HuH-7.5 (cell line): ENCODE measurements at regions not wholly inside any gene's neighbourhood (a gene's known extent, or its start where the extent isn't known, plus 50 kb on each side); places are given as distances from the start of the nearest gene placed in this dataset.
"Not testable (repeated sequence)": the region's sequence is repeated elsewhere in the genome, so short reads cannot be mapped to it uniquely, and the experiment has no call there.

Experiments
- DNase-seq: peaks from one replicate; pipeline ENCODE4 v3.0.0; 2011; ENCODE audit warnings: low spot score

DNA sequence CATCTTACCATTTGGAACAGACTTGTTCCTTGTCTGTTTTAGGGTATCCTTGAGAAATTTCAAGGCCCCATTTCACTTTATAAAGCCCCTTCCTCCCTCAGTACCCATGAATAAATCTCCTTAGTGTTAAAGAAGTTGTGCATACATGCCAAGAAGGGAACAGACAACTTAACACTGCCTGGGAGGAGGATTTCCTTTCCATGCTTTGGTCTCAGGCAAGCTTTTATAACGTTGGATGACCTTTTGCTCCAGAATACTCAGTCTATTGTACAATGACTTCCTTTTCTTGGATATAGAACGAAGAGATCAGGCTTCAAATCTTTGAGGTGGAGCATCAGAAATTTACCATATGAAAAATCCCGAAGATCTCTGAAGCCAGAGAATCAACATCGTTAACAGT lies 551.4 kb downstream of the PRKD1 start:
- no peak for DNase-seq

DNA sequence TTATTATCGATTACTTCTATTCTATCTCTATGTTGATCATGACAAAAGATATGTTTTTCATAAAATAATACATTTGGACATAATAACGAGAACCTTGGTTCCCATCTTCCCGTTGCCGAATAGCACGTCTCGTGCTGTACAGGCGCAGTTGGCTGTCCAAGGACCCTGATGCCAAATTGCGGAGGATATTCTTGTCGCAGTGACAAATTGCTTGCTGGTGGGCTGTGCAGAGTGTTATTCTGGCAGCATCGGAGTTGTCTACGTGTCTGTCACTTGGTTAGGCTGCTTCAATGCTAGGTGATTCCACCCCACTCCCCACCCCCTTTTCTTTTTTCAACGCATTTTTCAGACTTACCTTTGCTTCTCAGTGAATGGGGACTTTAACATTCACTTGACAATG lies 546.8 kb downstream of the PRKD1 start:
- DNase-seq = no peak

DNA sequence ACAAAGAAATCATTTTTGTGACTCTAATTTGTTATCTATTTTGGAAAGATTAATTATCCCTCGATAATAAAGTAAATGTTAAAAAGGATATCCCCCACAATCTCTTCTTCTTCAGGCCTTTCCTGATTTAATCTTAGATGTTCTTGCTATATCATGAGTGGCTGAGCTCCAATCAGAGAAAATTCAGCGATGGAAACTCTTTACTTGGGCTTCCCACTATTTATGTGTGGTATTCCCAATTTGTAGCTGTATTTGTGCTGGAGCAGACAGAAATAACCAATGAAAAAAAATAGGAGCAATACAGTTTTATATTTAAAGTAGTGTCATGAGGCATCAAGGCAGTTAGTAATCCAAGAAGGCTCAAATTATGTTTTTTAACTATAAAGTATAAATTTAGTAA lies 539.1 kb downstream of the PRKD1 start:
- DNase-seq = no peak

DNA sequence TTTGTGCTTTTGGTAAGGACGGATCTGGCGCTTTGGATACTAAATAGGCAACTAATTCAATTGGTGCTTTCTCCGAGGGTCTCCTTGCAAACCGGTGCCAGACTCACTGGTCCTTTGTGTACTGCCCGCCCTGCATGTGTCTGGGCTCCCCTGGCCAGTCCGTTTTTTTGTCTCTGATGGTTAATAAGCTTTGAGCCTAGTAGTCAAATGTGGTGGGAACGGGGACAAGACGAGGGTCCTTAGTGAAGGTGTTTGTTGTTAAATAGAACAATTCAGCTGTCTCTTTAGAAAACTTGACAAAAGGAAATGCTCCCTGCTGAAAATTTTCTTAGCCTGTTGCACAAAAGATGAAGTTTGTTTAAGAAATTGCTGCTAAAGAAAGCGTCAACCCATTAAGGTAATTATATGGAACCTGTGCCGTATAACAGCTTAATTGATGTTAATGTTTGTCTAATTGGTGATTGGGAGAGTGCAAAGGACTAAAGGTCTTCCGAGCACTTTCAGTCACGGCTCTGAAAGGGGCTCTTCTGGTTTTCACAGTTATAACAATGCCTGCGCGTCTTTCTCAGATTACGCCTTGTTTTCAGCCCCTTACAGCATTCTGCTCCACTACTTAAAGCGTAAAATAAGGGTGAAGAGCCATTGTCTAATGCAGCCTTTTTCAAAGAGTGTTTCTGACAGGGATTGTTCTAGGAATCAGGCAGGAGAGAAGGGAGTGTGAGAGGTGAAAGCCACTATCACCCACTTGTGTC lies 537.4 kb downstream of the PRKD1 start:
- no peak for DNase-seq

DNA sequence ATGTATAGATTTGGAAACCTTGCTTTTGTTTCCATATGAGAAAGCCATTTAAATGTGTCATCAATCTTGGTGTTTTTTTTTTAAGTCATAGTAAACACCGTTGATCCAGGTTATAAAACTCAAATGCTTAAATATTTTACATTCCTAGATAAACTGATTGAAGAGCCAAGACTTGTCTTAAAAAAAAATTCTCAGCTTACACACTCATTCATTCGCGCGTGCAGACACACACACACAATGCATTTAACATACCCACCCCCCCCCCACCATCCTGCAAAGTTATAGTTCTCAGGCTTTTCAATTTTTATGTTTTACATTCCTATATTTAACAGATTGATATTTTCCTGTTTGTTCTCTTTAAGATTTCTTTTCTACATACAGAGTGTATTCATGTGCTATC lies 536.4 kb downstream of the PRKD1 start:
- no peak for DNase-seq

DNA sequence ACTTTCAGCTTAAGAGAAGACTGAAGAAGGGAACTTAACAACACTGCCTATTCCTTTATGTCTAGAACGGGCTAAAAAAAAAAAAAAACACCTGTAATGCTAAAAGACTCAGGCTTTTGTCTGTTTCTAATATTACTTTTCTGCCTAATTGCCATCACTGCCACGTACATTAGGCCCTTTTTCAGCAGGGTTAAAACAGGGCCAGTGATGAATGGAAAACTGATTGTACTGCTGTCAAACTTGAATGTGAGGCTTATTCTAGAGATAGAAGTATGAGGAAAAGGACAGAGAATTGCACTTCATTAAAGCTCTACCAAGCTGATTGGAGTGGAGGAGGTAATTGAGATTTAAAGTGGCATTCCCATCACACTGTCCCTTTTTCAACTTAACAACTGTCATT lies 535.8 kb downstream of the PRKD1 start:
- no peak for DNase-seq

DNA sequence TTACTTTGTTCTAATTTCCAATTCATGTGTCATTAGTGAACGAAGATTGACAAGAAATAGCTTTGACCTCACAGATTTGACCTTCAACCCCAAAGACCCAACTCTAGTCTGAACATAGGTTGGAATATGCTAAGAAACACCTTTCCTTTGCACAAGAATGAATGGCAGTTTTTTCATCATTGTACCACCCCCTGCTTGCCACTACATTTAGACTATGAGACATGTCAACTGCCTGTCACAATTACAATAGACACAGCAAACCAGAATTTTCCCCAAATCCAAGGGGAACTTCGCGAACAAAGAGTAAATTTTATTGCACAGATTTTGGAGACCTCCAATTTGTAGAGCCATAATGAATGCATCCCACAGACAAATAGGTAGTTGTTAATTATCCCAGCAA lies 535.4 kb downstream of the PRKD1 start:
- no peak for DNase-seq

DNA sequence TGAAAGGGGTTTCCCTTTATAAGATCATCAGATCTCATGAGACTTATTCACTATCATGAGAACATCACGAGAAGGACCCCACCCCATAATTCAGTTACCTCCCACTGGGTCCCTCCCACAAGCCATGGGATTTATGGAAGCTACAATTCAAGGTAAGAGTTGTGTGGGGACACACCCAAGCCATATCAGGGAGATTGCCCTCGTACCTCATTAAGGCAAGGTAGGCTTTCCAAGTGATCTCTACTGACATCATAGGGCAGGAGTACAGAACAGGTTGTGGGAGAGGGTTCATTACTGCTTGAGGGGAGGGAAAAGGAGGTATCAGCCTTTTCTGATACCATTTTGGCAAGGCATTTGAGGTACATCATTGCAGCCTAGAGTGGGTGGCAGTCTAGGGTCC lies 524.6 kb downstream of the PRKD1 start:
- no peak for DNase-seq

DNA sequence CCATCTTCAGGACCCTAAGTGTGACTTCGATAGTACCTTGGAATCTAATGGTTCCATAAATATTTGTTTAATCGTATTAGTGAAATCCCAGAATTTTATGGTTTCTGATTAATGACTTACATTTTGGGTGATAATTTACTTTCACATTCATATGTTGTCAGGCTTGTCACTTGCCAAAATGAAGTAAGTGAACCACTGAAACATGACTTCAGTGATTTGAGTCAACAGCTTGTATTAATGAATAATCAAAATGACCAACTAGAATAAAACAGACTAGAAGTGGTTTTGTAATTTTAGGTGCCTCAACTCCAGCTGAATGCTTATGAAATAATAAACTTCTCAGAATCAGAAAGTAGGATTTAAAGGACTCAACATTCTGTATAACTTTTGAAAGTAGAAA lies 517.1 kb downstream of the PRKD1 start:
- DNase-seq = no peak

DNA sequence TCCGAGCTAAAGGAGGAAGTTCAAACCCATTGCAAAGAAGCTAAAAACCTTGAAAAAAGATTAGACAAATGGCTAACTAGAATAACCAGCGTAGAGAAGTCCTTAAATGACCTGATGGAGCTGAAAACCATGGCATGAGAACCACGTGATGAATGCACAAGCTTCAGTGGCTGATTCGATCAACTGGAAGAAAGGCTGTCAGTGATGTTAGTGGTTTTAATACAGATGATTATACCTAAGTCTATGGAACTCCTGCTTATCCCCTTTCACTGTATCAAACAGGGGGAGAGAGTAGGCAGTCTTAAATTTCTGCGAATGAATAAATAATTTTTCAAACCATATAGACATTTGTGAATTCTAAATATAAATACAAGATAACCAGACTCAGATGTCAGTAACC lies 512.7 kb downstream of the PRKD1 start:
- not testable (repeated sequence) for DNase-seq

DNA sequence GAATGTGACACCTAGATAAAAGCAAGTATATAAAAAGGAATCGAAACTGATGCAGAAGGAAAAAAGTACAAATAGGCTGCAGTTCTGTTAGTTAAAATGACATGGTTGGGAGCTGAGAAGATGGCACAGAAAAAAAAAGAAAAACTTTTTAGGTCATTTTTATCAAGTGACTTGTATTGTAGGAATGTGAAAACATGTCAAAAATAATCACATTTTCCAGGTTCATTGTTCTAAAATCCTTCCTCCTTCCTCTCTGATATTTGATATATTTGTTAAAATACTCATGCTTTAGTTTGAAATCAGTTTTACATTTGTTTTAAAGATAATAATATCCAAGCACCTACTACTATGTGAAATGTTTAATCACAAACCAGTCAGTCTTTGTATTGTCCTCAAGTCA lies 507.9 kb downstream of the PRKD1 start:
- DNase-seq = no peak

DNA sequence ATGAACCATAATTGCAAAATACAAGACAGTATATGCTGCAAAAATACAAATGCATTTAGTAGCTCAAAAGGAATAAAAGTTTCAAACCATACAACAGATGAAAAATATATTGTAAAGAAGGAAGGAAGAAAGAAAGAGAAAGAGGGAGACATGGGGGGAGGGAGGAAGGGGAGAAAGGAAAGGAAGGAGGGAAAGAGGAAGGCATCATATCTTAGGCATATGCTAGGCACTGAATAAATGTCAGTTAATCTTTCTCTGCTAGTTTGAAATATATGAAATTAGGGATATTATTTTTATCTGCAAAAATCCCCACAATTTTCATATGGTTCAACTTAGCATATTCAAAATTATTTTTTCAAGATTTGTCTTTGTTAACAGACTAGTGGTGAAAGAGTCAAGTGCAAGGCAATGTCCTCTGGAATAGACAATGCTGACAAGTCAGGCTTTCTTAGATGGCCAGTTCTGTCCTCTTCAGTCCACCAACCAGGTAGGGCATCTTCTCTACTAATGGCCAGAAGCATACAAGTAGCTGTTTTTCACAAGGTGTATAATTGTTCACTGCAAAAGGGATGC lies 506.4 kb downstream of the PRKD1 start:
- no peak for DNase-seq

DNA sequence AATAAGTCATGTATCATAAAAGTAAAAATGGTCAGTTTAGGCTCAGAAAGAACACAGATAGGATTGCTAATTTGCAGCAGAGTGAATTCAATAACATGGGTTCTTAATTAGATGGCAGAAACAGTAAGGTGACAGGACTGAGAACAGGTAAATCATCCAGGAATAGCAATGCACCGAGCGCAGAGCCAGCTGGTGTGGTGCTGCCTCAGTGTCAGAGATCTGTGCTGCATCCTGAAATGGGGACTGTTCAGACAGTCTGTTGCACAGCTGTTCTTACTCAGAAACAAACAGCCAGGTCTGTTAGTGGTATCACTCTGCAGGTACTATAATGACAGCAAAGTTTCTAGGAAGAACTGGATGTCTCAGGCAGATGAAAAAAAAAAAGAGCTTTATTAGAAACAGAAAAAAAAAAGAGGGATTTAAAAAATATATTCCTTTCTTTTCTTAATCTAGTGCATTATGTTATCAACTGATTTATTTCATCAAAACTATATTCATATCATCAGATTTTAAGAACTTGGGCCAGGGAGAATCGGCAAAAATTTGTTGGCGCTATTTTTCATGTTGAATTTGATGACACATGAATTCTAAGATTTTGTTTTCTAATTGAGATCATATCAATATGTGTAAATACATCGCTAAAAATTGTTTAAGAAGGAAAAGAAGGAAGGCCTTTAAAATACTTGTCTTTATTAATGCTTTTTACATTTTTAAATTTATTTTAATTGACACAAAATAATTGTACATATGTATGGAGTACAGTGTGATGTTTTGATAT lies 501.8 kb downstream of the PRKD1 start:
- DNase-seq = no peak

DNA sequence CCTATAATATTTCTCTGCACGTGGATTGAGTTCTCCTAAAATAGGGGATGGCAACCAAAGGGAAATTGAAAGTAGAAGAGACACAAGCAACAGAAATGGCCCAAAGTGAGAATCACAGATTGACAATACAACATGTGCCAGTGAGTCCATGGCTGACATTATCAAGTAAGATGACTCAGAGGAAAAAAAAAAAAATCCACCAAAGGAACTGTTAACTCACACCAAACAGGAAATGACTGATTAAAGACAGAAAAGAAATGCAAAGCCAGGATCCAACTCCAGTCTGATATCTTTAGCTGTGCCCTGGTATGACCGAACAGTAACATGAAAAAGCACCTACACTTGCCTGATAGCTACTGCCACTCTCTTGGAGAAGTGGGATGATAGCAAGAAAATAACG lies 485.0 kb downstream of the PRKD1 start:
- DNase-seq = no peak

DNA sequence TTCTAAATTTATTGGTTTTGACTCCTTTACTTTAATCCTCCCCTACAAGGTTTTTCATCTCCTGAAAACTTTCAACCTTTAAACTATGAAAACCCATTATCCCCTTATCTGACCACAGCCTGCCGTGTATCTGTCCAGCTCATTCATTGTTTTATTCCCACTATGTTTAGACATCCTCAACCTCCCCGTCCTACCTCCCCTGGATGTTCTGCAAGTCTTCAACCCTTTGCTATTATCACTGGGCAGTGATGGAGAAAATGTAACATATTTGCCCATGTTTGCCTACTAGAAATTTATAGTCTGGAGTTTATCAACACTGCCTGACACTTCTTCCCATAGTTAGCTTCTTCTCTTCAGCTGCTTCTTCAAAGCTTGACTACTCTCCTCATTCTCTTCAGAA lies 483.4 kb downstream of the PRKD1 start:
- DNase-seq = no peak

DNA sequence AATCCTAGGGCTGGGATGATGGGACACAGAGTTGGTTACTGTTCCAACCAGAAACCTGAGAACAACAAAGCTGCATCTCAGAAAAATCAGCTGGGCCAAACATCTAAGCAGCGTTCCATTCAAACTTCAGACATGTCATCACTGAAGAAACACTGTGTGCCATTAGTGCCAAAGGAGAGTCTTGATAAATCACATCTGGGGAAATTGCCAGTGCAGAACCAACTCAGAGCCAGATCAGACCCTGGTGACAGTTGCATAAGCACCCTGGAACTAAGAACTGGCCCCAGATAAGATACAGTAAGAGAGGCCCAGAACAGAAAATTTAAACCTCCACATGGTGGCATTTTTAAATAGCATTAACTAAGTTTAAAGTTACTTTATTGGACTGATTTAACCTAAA lies 482.8 kb downstream of the PRKD1 start:
- no peak for DNase-seq

DNA sequence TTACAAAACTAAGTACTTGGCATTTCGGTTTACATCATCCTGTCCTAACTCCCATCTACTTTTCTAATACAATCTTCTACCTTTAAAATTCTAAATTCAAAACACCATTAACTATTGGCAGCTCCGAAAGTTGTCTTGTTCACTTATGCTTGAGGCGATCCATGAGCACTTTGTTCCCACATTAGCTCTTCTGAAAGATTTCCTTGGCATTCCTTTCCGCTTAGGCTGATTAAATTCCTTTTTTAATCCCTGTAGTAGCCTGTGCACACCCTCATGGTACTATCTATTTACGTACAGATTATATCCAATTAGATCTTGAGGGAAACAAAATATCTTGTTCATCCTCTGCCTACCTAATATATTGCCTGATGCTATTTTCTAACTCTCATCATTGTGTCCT lies 480.7 kb downstream of the PRKD1 start:
- no peak for DNase-seq

DNA sequence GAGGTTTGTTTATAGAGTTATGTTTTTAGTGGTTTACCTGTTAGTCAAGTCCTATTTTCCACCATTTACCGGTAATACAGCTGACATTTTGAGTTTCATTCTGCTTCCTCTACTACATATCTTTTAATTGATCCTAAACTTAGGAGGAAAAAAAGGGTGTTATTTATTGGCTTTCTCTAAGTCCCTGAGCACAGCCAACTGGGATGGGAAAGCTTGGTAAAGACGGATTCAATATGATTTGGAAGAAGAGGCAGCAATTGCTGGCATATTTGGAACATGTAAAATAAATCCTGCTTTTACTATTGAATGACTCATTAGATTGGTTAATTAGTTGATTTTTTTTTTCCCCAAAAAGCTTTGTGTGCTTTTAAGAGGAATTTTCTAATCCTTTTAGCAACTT lies 475.7 kb downstream of the PRKD1 start:
- no peak for DNase-seq

DNA sequence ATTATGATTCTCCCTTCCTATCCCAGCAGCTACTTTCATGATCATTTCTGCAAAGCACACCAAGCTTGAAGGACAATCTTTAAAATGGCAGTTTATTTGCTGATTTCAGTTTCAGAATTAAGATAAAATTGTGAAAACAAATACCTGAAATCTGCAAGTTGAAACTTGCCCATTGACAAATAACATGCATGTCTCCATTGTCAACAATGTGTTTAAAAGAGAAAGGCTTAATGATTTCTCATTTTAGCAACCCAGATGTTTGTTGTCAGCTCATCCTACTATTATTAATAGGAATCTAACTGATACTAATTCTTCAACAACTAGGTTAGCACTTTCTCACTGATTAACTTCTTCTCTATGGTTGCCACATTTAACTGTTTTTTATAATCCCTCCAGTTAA lies 474.6 kb downstream of the PRKD1 start:
- DNase-seq = no peak

DNA sequence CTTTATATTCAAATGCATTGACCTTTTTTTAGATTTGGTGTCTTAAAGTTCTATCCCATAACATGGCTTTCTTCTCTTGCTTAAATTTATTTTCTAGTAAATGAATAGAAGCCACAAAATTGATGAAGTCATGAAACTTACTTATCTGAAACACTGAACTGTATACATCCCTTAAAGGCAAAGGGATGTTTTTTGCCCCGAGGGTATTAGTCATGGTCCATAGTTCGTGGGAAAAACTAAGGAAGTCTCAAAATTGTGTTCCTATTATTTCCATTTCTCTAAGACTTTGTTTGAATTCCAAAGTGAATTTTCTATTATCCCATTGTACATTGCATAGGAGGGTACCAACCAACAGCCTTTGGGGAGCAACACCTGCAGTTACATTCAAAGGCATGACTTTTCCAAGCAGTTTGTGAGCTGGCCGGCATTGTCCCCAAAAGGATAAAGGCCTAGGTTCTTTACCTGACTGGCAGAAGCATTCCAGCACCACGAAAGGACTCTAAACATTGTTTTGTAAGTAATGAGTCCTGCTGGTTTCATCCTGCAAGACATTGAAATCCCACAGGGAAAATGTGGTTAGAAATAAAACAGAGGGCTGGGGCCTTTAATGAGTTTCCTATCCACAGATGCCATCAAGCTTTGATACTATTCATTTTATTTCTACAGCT lies 473.5 kb downstream of the PRKD1 start:
- DNase-seq = no peak

DNA sequence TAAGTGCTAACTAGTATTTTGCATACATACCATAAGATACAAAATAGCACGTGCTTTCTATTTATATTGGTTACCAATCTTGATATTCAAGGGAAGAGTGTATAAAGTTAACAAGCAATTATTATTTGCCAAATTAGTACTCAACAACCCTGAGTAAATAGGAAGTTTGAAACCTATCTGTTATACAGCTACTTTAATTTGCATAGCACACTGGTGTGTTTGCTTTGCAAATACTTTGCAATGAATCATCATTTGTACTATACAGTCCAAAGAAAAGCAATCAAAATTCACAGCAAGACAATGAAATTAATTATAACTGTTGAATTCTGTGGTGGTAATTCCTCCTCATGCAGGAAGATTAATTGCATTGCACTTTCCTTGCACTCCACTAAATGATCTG lies 469.1 kb downstream of the PRKD1 start:
- no peak for DNase-seq

DNA sequence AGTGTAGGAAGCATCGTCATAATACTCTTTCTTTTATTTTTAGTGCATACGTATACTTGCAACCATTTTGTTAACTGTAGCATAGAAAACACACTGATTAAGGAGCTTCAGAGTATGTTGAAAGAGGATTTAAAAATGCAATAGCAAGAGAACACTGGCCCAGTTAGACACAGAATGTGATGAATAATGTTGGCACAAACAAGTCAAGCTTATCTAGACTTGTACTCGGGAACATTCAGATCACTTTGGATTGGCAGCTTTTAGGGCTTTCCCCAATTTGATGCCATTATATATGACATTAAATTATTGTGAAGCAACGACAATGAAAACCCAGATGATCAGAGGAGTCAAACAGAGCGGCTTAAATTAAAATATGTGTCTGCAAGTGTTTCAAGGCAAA lies 468.1 kb downstream of the PRKD1 start:
- no peak for DNase-seq

DNA sequence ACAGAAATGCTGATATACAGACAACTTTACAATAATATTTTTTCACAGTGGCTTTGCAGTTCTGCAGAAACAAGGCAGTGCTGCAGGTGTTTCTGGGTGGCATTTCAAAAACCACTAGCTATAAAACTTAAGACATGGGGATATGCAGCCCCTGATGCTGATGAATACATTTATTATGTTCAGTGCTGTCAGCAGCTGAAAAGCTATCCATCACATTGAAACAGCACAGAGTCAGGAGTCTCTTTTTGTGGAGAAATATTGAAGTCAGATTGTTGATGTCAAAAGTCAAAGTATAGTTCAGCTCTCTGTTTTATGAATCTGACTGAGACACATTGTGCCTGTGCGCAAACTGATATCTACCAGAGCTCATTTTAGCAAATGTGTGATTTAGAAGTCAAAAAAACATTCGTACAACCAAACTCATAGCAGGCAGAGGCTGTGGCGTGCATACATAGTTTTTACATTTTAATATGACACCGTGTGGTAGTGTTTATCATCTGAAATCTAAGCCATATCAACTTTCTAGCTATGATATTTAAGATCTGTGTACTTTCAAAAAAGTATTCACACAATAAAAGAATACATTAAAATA lies 467.6 kb downstream of the PRKD1 start:
- DNase-seq = no peak
